Rectal smooth muscle tissue (tissue), 1 donor: ENCODE measurements at regions not wholly inside any gene's neighbourhood (a gene's known extent, or its start where the extent isn't known, plus 50 kb on each side); places are given as distances from the start of the nearest gene placed in this dataset.

Experiments used
- H3K27ac ChIP-seq: one replicate; pipeline ENCODE4 v1.7.0; 2013; ENCODE audit warnings: low read depth, low read length, inconsistent platforms
- H3K27me3 ChIP-seq: one replicate; pipeline ENCODE4 v1.7.0; 2013; ENCODE audit warnings: low read length; ENCODE audit not compliant: control insufficient read depth, insufficient read depth
- H3K36me3 ChIP-seq: one replicate; pipeline ENCODE4 v1.7.0; 2013; ENCODE audit warnings: low read length; ENCODE audit not compliant: control insufficient read depth, insufficient read depth
- H3K4me1 ChIP-seq: one replicate; pipeline ENCODE4 v1.7.0; 2013; ENCODE audit warnings: low read length; ENCODE audit not compliant: control insufficient read depth, insufficient read depth
- H3K4me3 ChIP-seq: one replicate; pipeline ENCODE4 v1.7.0; 2013; ENCODE audit warnings: low read length
- H3K9ac ChIP-seq: one replicate; pipeline ENCODE4 v1.7.0; 2013; ENCODE audit warnings: low read length

DNA sequence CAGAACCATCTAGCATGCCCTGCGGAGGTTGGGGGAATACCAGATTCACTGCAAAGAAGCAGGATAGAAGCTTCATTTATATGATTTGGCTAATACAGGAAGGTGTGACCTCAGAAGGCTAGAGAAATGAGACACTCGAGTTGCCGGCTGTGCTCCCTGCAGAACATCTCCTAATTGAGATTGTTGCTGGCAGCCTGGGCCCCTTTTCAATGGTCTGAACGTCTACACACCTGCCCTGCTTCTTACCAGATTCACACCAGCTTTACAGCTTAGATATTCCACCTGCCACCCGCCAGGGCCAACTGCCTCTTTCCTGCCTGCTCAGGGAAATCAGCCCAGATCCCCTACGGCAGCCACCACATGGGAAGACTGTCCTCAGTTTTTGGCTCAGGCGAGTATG, 475.3 kb upstream of the AUTS2 start:
- Histone ChIP-seq H3K27me3 (no peaks in the 10 kb centered on the region), H3K9ac (no peak overlapping the region), H3K4me1 (no peaks in the 10 kb centered on the region), H3K4me3 (no peak overlapping the region), H3K27ac (no peak overlapping the region), H3K36me3 (no peaks in the 10 kb centered on the region)

DNA sequence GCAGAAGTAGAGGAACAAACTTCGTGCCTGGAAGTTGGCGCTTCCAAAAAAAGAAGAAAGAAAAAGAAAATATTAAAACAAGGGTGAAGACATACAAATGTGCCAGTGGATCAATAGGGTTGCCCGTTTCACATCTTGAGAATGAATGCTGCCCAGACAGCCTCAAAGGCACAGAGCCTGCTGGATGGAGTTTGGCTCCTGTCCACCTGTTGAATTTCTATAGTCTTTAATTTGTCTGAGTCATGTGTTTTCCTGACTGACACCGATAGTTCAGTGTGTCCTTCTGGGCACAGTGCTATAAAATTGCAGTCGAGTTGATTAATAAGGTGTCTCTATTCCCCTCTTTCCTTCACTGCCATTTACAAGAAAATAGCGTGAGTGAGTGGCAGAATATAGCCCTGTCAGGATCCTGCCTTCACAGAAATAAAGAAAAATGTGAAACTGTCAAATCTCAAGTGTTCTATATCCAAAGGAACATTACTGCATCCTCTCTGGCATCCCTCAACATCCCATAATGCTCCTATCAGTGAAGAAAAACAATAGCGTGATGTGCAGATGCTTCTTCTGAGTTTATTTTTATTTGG, 471.3 kb upstream of the AUTS2 start:
- H3K4me3 ChIP-seq: no peak overlapping the region
- no peaks in the 10 kb centered on the region for H3K4me1 ChIP-seq
- no peaks in the 10 kb centered on the region for H3K27me3 ChIP-seq
- H3K9ac ChIP-seq: no peak overlapping the region
- no peaks in the 10 kb centered on the region for H3K36me3 ChIP-seq
- H3K27ac ChIP-seq: no peak overlapping the region

DNA sequence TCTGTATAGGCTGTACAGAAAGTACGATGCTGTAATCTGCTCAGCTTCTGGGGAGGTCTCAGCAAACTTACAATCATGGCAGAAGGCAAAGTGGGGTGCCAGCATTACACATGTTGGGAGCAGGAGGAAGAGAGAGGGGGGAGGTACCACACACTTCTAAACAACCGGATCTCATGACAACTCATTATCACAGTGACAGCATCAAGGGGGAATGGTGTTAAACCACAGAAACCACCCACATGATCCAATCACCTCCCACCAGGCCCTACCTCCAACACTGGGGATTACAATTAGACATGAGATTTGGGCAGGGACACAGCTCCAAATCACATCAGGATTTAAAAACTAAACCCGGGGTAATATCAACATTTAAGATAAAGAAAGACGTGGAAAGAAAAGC, 468.8 kb upstream of the AUTS2 start:
- Histone ChIP-seq H3K4me1 (no peaks in the 10 kb centered on the region), H3K36me3 (no peaks in the 10 kb centered on the region), H3K4me3 (no peak overlapping the region), H3K27ac (no peak overlapping the region), H3K9ac (no peak overlapping the region), H3K27me3 (no peaks in the 10 kb centered on the region)

DNA sequence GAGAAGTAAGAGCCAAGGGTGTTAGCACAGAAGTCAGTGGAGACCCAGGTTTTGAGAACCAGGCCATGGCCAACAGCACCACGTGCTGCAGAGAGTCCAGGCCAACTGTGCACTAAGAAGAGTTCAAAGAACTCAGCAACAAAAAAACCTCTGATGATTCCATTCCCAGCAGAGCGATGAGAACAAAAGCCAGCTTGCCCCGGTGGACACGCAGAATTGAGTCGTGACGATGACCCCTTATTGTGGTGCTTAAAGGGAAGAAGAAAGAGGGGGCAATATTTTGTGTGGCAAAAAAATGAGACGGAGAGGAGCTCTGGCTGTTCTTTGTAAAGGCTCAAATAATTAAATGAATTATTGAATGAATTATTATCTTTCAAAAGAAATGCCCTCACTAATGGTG, 468.3 kb upstream of the AUTS2 start:
- H3K27me3 ChIP-seq: no peaks in the 10 kb centered on the region
- no peaks in the 10 kb centered on the region for H3K4me1 ChIP-seq
- no peak overlapping the region for H3K9ac ChIP-seq
- no peak overlapping the region for H3K27ac ChIP-seq
- no peak overlapping the region for H3K4me3 ChIP-seq
- no peaks in the 10 kb centered on the region for H3K36me3 ChIP-seq

DNA sequence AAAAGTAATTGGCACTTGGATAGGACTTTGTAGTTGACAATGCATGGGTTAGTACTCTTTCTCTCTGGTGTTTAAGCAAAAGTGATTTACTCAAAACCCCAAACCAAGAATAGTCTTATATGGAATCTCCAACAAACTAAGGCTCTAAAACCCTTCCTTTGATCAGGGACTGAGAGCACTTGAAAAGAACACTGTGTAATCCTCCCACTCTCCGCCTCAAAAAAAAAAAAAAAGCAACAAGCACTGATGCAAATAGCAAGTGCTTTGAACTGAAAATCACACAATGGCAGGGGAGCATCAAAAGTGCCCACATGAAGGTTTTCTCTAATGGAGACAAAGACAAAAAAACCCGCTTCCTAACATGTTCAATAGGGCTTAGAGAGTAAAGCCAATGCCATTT, 467.9 kb upstream of the AUTS2 start:
- no peaks in the 10 kb centered on the region for H3K27me3 ChIP-seq
- H3K9ac ChIP-seq: no peak overlapping the region
- H3K27ac ChIP-seq: no peak overlapping the region
- H3K36me3 ChIP-seq: no peaks in the 10 kb centered on the region
- no peak overlapping the region for H3K4me3 ChIP-seq
- no peaks in the 10 kb centered on the region for H3K4me1 ChIP-seq

DNA sequence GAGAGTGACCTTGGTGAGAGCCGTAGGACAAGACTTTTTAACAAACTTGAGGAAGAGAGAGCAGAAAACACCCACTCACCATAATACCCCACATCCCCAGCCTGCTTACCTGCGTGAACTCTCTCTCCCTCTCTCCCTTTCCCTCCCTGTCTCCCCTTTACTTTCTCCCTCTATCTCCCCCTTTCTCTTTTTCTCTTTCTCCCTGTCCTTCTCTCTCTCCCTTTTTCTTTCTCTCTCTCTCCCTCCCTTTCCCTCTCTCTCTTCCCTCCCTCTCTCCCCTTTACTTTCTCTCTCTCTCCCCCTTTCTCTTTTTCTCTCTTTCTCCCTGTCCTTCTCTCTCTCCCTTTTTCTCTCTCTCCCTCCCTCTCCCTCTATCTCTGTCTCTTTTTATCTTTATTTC, 464.0 kb upstream of the AUTS2 start:
- Histone ChIP-seq H3K4me1 (no peaks in the 10 kb centered on the region), H3K4me3 (no peak overlapping the region), H3K27me3 (no peaks in the 10 kb centered on the region)

DNA sequence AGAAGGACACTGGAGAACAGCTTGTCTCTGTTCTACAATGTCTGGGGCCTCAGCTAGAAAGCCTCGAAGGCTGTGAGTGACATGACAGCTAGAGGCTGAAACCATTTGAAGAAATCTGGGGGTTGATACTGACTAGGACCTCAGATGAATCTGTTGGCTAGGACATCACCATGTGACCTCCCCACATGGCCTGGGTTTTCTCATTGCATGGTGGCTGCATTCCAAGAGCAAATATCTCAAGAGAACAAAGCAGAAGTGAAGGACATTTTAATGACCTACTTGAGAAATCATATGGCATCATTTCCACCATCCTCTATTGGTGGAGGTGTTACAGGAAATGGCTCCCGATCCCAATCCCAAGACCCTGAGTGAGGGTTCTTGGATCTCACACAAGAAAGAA, 450.6 kb upstream of the AUTS2 start:
- no peaks in the 10 kb centered on the region for H3K27me3 ChIP-seq
- H3K36me3 ChIP-seq: no peaks in the 10 kb centered on the region
- no peak overlapping the region for H3K4me3 ChIP-seq
- no peak overlapping the region for H3K27ac ChIP-seq
- H3K9ac ChIP-seq: no peak overlapping the region
- H3K4me1 ChIP-seq: no peaks in the 10 kb centered on the region

More for the DNA sequence above, 464.0 kb upstream of the AUTS2 start:
- Histone ChIP-seq H3K36me3 (no peaks in the 10 kb centered on the region), H3K27ac (no peak overlapping the region), H3K9ac (no peak overlapping the region)

DNA sequence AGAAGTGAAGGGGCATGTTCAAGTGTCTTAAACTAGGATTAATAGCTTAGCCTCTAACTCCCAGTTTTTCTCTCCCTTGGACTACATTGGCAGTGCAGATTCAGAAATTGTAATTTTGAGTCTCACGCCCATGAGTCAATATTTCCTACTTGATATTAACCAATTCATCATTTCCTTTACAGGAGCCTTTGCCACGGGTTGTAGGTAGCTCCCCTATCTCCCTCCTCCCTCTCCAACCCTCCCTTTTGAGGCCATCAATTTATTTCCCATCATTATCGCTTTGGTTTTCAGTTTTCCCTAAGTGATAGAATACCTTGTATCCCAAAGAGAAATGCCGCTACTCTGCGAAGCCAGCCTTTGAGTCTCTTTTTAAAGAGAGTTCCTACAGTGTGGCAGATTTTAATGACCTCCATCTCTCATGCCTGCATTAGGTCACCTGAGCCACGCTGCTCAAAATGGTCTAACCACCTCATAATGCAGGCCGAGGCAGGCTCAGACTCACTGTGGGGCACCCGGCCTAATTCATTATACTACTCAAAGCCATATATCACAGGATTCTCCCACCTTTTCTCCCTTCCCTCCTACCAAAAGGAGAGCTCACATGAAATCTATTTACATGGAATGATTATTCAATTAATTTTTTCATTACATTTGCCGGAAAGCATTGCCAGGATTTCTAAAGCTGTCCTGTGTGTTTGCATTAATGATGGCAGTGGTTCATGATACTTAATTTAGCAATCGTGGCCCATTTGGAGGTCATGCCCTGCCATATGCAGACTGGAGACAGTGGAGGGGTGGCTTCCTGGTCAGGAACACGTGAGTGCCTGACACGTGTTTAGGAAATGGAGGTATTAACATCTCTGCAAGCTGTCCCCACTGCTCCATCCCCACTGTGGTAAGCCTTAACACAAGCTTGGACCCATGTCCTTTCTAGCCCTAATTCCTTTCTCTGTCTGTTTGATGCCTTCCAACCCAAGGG, 448.2 kb upstream of the AUTS2 start:
- Histone ChIP-seq H3K36me3 (no peaks in the 10 kb centered on the region), H3K27me3 (no peaks in the 10 kb centered on the region), H3K9ac (no peak overlapping the region), H3K27ac (no peak overlapping the region), H3K4me1 (no peaks in the 10 kb centered on the region), H3K4me3 (no peak overlapping the region)

DNA sequence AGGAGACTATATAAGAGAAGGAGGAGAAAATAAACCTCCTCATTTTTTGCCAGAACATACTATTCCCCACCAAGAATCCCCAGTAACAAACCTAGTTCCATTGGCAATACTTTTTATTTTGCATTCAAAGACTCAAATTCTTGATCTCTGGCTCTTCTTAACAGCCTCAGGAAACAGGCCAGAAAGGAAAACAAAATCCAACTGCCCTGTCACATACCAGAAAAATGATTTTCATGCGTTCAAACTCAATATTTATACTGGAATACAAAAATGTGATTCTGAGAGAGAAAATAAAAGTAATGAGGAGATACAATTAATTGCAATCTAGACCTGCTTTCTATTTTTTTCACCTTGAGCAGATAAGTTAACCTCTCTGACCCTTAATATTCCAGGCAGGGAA, 435.9 kb upstream of the AUTS2 start:
- Histone ChIP-seq H3K4me3 (no peak overlapping the region), H3K27ac (no peak overlapping the region), H3K27me3 (no peaks in the 10 kb centered on the region), H3K36me3 (no peaks in the 10 kb centered on the region), H3K9ac (no peak overlapping the region), H3K4me1 (peaks cover 3% of the 10 kb centered on the region)

DNA sequence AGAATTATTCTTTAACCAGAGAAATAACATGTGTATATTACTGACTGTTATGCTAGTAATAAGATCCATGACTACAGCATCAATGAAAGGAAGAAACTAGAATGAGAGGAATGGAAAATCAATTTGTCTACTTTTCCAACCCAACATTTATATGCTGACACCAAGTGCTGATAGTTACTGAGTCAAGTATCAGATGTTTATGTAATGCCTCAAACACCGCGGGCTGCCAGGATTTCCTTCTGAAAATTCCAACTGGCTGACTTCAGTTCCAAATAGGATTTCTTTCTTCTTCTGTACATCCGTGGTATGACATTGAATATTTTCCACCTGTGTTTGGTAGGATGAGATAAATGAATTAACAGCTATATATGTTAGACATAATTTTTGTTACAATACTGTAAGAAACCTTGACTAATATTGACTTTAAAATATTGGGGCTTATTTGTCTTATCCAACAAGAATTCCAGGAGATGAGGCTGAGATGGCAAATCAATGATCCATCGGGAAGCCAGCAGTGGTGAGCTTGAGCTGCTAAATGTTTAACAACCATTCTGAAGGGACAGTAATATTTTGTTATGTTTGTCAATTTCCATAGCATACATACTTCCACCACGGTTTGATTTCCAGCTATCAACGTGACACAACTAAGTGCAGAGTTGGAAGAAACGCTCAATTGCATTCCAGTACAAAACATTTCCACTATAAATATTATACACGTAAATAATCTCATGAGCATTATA, 435.2 kb upstream of the AUTS2 start:
- Histone ChIP-seq H3K4me3 (no peak overlapping the region), H3K4me1 (peaks cover 3% of the 10 kb centered on the region), H3K27ac (no peak overlapping the region), H3K36me3 (no peaks in the 10 kb centered on the region), H3K9ac (no peak overlapping the region), H3K27me3 (no peaks in the 10 kb centered on the region)

DNA sequence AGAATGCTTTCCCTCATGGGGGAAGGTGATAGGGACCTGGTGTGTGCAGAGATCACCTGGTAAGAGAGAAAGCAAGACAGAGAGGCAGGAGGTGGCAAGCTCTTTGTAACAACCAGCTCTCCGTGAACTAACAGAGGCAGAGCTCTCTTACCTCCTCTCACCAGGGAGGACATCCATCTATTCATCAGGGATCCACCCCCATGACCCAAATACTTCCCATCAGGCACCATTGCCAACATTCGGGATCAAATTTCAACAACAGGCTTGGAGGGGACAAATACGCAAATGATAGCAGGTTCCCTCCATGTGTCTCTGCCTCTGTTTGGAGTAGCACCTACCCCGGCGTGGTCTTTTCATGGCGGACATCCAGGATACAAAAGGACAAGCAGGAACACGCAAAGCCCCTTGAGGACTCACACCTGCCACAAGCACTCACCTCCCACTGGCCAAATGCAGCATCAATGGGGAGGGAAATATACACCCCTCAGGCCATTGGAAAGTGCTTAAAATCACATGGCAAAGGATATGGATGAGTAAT, 431.2 kb upstream of the AUTS2 start:
- peaks cover 3% of the 10 kb centered on the region for H3K4me1 ChIP-seq

DNA sequence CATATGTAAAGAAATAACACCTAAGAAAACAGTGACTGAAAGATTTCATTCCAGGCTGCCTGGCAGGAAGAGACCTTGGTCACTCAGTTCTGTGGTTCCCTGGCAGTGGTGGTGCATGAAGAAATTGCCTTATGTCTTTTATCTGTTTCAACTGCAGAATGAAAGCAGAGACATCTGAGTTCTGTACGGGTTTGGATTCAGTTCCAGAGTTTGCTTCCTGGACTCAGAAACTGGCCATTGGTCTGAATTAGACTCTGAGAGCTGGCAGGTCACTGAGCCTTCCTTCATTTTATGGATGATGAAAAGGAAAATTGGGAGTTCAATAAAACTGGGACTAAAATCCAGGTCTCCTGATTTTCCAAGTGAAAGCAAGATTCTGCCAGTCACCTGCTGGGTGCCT, 428.9 kb upstream of the AUTS2 start:
- H3K4me1 ChIP-seq: no peaks in the 10 kb centered on the region

More for the DNA sequence above, 431.2 kb upstream of the AUTS2 start:
- no peaks in the 10 kb centered on the region for H3K36me3 ChIP-seq
- H3K4me3 ChIP-seq: no peak overlapping the region
- H3K27ac ChIP-seq: no peak overlapping the region
- no peaks in the 10 kb centered on the region for H3K27me3 ChIP-seq
- no peak overlapping the region for H3K9ac ChIP-seq

More for the DNA sequence above, 428.9 kb upstream of the AUTS2 start:
- Histone ChIP-seq H3K36me3 (no peaks in the 10 kb centered on the region), H3K9ac (no peak overlapping the region), H3K4me3 (no peak overlapping the region), H3K27me3 (no peaks in the 10 kb centered on the region), H3K27ac (no peak overlapping the region)
